ENCODE measurements at regions not wholly inside any gene's neighbourhood (a gene's known extent, or its start where the extent isn't known, plus 50 kb on each side); places are given as distances from the start of the nearest gene placed in this dataset.

DNA sequence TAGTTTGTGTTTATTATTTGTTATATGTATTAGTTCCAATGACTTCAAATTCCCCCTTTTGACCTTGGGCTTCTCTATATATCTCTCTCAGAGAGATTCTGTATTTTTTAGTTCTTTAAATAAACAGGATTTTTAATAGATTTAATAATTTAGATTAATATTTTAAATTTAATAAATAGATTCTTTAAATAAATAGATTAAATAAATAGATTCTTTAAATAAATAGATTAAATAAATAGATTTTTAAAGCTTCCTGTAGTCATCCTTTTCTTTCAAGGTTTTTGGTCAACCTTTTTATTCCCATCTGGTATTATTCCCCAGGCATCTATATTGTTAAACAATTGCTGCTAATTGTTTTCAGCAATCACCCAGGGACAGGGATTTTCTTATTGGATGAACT lies 721.9 kb upstream of the ADAMTS5 start:
- TF ChIP-seq, protein P1, sequence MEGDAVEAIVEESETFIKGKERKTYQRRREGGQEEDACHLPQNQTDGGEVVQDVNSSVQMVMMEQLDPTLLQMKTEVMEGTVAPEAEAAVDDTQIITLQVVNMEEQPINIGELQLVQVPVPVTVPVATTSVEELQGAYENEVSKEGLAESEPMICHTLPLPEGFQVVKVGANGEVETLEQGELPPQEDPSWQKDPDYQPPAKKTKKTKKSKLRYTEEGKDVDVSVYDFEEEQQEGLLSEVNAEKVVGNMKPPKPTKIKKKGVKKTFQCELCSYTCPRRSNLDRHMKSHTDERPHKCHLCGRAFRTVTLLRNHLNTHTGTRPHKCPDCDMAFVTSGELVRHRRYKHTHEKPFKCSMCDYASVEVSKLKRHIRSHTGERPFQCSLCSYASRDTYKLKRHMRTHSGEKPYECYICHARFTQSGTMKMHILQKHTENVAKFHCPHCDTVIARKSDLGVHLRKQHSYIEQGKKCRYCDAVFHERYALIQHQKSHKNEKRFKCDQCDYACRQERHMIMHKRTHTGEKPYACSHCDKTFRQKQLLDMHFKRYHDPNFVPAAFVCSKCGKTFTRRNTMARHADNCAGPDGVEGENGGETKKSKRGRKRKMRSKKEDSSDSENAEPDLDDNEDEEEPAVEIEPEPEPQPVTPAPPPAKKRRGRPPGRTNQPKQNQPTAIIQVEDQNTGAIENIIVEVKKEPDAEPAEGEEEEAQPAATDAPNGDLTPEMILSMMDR (IDR thresholded peaks at IDR 0.05; ENCODE audit: low read depth, low read length, missing control alignments) = no peak
- DNase-seq (ENCODE audit: low read depth) = no peak
- H3K4me3 ChIP-seq (ENCODE audit: low read depth, low read length) = no peak overlapping the region
- in situ Hi-C loops (cut with HindIII; ENCODE audit: low sequenced_read_pairs) = loop anchor here (25.0 kb wide), 1 partner anchor 826 kb away; no protein-coding TSS in a partner anchor

DNA sequence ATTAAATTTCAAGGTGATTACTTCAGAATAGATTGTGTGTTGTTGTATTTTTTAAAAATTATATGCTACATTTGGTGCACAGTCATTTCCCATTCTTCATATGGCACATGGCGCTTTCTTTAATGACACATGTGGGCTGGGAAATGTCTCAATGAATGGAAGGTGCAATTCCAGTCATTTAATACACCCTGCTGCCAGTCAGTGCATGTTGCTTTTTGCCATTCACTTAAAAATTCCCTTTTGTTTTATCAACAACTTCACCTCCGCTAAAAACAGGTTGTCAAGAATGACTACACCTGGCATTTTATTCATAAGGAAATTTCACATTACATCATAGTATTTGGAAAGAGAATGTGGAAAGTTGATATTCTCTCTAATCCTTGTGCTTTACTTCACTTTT lies 716.4 kb upstream of the ADAMTS5 start:
- in situ Hi-C loops (cut with HindIII; ENCODE audit: low sequenced_read_pairs) = loop anchor here (25.0 kb wide), 1 partner anchor 821 kb away; no protein-coding TSS in a partner anchor

DNA sequence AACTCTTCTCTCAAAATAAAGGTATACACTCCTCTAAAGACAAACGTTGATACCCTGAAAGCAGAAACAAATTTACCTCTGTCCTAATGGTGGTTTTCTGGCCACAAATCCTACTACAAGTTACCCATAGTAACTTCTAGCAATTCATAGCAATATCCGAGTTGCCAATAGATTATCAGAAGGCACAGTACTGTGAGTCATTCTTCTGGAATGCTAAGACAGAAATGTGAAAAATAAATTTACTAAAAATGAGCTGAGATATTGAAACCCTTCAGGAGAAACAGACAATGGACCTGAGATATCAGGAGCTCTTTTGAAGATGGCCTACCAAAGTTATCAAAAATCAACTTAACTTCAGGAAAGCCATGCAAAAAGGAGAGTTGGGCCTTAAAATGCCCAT lies 715.0 kb upstream of the ADAMTS5 start:
- no peak overlapping the region for H3K4me3 ChIP-seq (ENCODE audit: low read depth, low read length)
- TF ChIP-seq, protein P1 (IDR thresholded peaks at IDR 0.05; ENCODE audit: low read depth, low read length, missing control alignments) = no peak
- DNase-seq (ENCODE audit: low read depth) = no peak
- in situ Hi-C loops (cut with HindIII; ENCODE audit: low sequenced_read_pairs) = loop anchor here (25.0 kb wide), 1 partner anchor 820 kb away; no protein-coding TSS in a partner anchor

More for the DNA sequence above, 716.4 kb upstream of the ADAMTS5 start:
- TF ChIP-seq, protein P1 (IDR thresholded peaks at IDR 0.05; ENCODE audit: low read depth, low read length, missing control alignments) = no peak
- DNase-seq (ENCODE audit: low read depth) = no peak
- H3K4me3 ChIP-seq (ENCODE audit: low read depth, low read length) = no peak overlapping the region

DNA sequence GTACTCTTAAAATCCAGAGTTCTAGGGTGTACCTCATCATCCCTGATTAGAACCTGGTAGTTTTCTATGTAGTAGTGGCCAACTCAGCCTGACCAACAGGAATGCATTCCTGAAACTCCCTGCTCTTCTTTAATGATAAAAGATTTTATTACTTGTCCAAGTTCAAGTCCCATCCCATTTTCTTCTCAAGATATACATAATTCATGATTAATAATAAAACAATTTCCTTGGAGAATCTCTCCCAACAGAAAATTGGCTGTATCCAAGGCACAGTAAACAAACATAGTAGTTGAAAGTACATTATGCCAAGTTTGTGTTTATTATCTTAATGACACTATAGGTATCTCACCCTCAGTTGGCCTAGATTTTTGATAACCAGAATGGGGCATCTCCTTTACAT lies 714.1 kb upstream of the ADAMTS5 start:
- no peak overlapping the region for H3K4me3 ChIP-seq (ENCODE audit: low read depth, low read length)
- TF ChIP-seq, protein P1 (IDR thresholded peaks at IDR 0.05; ENCODE audit: low read depth, low read length, missing control alignments) = no peak
- in situ Hi-C loops (cut with HindIII; ENCODE audit: low sequenced_read_pairs) = loop anchor here (25.0 kb wide), 1 partner anchor 819 kb away; no protein-coding TSS in a partner anchor
- no peak for DNase-seq (ENCODE audit: low read depth)

- no peak for DNase-seq (ENCODE audit: low read depth)
- TF ChIP-seq, protein P1 (IDR thresholded peaks at IDR 0.05; ENCODE audit: low read depth, low read length, missing control alignments) = no peak
- no peak overlapping the region for H3K4me3 ChIP-seq (ENCODE audit: low read depth, low read length)
- in situ Hi-C loops (cut with HindIII; ENCODE audit: low sequenced_read_pairs) = loop anchor here (25.0 kb wide), 1 partner anchor 818 kb away; no protein-coding TSS in a partner anchor
Measured at GRCh38 chr21:27680181-27680580, 713.3 kb upstream of the ADAMTS5 start.

DNA sequence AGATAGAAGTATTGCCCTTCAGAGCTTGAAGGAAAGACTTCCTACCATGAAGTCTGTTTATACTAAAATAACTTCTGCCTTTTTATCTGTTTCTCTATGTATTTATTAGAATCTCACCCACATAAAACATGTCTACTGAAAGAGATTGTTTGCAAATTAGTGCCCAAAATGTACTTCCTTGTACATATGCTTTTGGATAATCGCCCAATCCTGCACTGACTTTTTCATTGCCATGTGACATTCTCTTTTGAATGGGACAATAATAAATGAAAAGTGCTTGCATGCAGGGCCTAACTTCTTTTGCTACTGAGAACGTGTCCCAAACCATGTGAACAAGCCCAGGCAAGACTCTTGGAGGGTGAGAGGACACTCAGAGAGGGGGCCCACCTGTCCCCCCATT lies 711.6 kb upstream of the ADAMTS5 start:
- in situ Hi-C loops (cut with HindIII; ENCODE audit: low sequenced_read_pairs) = loop anchor here (25.0 kb wide), 1 partner anchor 816 kb away; no protein-coding TSS in a partner anchor
- TF ChIP-seq, protein P1 (IDR thresholded peaks at IDR 0.05; ENCODE audit: low read depth, low read length, missing control alignments) = no peak
- no peak for DNase-seq (ENCODE audit: low read depth)
- H3K4me3 ChIP-seq (ENCODE audit: low read depth, low read length) = no peak overlapping the region

Data from astrocyte of the cerebellum (primary cell).